GM12875 (cell line): ENCODE measurements at regions not wholly inside any gene's neighbourhood (a gene's known extent, or its start where the extent isn't known, plus 50 kb on each side); places are given as distances from the start of the nearest gene placed in this dataset.

Experiments used
- H3K4me3 ChIP-seq: one replicate; pipeline ENCODE4 v1.5.1; 2011; ENCODE audit warnings: low read depth, low read length, control low read depth
- CTCF ChIP-seq: IDR thresholded peaks from 2 replicates; pipeline ENCODE4 v1.5.1; 2011; ENCODE audit warnings: low read depth, mild to moderate bottlenecking, control low read depth, inconsistent platforms, low read length, moderate library complexity, borderline replicate concordance; ENCODE audit not compliant: insufficient read depth

GRCh38 chr12:68468036-68468435 is 135.9 kb upstream of the MDM1 start:
- TF ChIP-seq CTCF: no peak

GRCh38 chr12:68469113-68469512 is 137.0 kb upstream of the MDM1 start:
- TF ChIP-seq CTCF: no peak
- no peak overlapping the region for H3K4me3 ChIP-seq

More at GRCh38 chr12:68468036-68468435, 135.9 kb upstream of the MDM1 start:
- H3K4me3 ChIP-seq: no peak overlapping the region

GRCh38 chr12:68470664-68471328 is 138.6 kb upstream of the MDM1 start:
- no peak overlapping the region for H3K4me3 ChIP-seq
- no peak for TF ChIP-seq CTCF

GRCh38 chr12:68474467-68475204 is 136.1 kb upstream of the RAP1B start:
- TF ChIP-seq CTCF: no peak
- no peak overlapping the region for H3K4me3 ChIP-seq

- H3K4me3 ChIP-seq: no peak overlapping the region
- no peak for TF ChIP-seq CTCF
These were observed 133.9 kb upstream of the RAP1B start for GRCh38 chr12:68476794-68477193.

GRCh38 chr12:68477261-68477772 is 133.4 kb upstream of the RAP1B start:
- TF ChIP-seq CTCF: no peak
- no peak overlapping the region for H3K4me3 ChIP-seq

- TF ChIP-seq CTCF: no peak
These were observed 132.8 kb upstream of the RAP1B start for GRCh38 chr12:68477906-68478305.

More at GRCh38 chr12:68477906-68478305, 132.8 kb upstream of the RAP1B start:
- no peak overlapping the region for H3K4me3 ChIP-seq
